GM12878 (cell line): ENCODE measurements at regions not wholly inside any gene's neighbourhood (a gene's known extent, or its start where the extent isn't known, plus 50 kb on each side); places are given as distances from the start of the nearest gene placed in this dataset.

Source experiments
- E2F8 ChIP-seq: fragments of 450-650 bp; IDR thresholded peaks from 2 replicates; pipeline ENCODE4 v1.6.1; 2018; ENCODE audit warnings: mild to moderate bottlenecking, low read depth, moderate library complexity; ENCODE audit not compliant: partially characterized antibody
- IRF5 ChIP-seq: fragments of 450-650 bp; IDR thresholded peaks from 2 replicates; pipeline ENCODE4 v1.6.1; 2017; ENCODE audit warnings: borderline replicate concordance
- TAF1 ChIP-seq: IDR thresholded peaks from 2 replicates; pipeline ENCODE4 v1.6.1; 2011; ENCODE audit warnings: mild to moderate bottlenecking, low read depth, low read length, borderline replicate concordance
- TF ChIP-seq, protein P1 (sequence below): fragments of 450-650 bp; IDR thresholded peaks from 2 replicates; pipeline ENCODE4 v1.6.1; 2017; ENCODE audit warnings: mild to moderate bottlenecking, moderate library complexity
- TF ChIP-seq, protein P2 (sequence below): IDR thresholded peaks from 2 replicates; pipeline ENCODE4 v1.6.1; 2011; ENCODE audit warnings: borderline replicate concordance, low read depth, mild to moderate bottlenecking, moderate library complexity, mixed read lengths, low read length; ENCODE audit not compliant: insufficient read depth; ENCODE audit errors: extremely low read length

DNA sequence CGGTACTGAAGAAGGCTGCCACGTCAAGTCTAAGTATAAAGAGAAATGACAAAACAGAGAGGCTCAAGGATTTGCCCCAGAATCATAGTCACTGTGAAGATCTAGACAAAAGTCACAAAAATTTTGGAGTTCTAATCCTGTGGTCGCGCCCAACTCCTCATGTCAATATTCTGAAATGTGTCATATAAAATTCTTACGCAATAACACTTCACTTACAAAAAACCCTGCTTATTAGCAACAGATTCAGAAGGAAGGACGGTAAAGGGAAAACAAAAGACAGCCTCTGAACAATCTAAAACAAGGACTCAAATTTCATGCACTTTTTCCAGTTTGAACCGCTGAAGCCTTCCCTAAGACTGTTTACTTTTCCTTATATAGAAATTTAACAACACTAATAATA lies 94.7 kb downstream of the TSPAN8 start (continued):
- no peak for TF ChIP-seq IRF5
- no peak for TF ChIP-seq TAF1
- TF ChIP-seq, protein P1, sequence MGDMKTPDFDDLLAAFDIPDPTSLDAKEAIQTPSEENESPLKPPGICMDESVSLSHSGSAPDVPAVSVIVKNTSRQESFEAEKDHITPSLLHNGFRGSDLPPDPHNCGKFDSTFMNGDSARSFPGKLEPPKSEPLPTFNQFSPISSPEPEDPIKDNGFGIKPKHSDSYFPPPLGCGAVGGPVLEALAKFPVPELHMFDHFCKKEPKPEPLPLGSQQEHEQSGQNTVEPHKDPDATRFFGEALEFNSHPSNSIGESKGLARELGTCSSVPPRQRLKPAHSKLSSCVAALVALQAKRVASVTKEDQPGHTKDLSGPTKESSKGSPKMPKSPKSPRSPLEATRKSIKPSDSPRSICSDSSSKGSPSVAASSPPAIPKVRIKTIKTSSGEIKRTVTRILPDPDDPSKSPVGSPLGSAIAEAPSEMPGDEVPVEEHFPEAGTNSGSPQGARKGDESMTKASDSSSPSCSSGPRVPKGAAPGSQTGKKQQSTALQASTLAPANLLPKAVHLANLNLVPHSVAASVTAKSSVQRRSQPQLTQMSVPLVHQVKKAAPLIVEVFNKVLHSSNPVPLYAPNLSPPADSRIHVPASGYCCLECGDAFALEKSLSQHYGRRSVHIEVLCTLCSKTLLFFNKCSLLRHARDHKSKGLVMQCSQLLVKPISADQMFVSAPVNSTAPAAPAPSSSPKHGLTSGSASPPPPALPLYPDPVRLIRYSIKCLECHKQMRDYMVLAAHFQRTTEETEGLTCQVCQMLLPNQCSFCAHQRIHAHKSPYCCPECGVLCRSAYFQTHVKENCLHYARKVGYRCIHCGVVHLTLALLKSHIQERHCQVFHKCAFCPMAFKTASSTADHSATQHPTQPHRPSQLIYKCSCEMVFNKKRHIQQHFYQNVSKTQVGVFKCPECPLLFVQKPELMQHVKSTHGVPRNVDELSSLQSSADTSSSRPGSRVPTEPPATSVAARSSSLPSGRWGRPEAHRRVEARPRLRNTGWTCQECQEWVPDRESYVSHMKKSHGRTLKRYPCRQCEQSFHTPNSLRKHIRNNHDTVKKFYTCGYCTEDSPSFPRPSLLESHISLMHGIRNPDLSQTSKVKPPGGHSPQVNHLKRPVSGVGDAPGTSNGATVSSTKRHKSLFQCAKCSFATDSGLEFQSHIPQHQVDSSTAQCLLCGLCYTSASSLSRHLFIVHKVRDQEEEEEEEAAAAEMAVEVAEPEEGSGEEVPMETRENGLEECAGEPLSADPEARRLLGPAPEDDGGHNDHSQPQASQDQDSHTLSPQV, result no peak
- no peak for TF ChIP-seq E2F8
- TF ChIP-seq, protein P2, sequence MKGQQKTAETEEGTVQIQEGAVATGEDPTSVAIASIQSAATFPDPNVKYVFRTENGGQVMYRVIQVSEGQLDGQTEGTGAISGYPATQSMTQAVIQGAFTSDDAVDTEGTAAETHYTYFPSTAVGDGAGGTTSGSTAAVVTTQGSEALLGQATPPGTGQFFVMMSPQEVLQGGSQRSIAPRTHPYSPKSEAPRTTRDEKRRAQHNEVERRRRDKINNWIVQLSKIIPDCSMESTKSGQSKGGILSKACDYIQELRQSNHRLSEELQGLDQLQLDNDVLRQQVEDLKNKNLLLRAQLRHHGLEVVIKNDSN, result no peak
